Right lobe of liver (tissue), 4 donors: ENCODE measurements at regions not wholly inside any gene's neighbourhood (a gene's known extent, or its start where the extent isn't known, plus 50 kb on each side); places are given as distances from the start of the nearest gene placed in this dataset.

Experiments
- POLR2A ChIP-seq: fragments of 450-650 bp; IDR thresholded peaks from one replicate; pipeline ENCODE4 v1.6.1; 2017; ENCODE audit warnings: antibody characterized with exemption, mild to moderate bottlenecking
- TF ChIP-seq, protein P1 (sequence below), 4 donors: fragments of 200-600 bp in 3 of 4; fragments of 450-650 bp in 1 of 4; IDR thresholded peaks; one replicate each; pipeline versions ENCODE4 v1.5.1 to v1.8.0; 2016 to 2022; ENCODE audit warnings: antibody characterized with exemption in 4 of 4, mild to moderate bottlenecking in 2 of 4
- donor health status: DM: no; HTN: no; CAD: no.
- donor health status: DM: no; HTN: no; CAD: no.
- donor health status: DM: no; HTN: yes; CAD: no.

DNA sequence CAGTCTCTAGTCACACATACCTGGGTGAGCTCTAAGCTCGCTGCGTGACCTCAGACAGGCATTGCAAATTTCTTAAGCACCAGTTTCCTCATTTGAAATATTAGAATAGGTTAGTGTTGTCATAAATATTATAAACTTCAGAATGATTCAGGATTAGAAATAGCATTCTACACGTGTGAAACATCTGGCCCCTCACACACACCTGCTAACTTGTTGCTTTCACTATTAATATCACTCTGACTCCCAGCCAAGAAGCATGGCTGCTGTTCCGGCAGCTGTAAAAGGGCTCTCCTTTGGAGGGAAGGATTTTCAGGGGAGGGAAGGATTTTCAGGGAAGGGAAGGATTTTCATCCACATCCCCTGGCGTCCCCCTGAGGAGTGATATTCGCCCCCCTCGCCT is 161.3 kb upstream of the GPR12 start:
- TF ChIP-seq, protein P1, sequence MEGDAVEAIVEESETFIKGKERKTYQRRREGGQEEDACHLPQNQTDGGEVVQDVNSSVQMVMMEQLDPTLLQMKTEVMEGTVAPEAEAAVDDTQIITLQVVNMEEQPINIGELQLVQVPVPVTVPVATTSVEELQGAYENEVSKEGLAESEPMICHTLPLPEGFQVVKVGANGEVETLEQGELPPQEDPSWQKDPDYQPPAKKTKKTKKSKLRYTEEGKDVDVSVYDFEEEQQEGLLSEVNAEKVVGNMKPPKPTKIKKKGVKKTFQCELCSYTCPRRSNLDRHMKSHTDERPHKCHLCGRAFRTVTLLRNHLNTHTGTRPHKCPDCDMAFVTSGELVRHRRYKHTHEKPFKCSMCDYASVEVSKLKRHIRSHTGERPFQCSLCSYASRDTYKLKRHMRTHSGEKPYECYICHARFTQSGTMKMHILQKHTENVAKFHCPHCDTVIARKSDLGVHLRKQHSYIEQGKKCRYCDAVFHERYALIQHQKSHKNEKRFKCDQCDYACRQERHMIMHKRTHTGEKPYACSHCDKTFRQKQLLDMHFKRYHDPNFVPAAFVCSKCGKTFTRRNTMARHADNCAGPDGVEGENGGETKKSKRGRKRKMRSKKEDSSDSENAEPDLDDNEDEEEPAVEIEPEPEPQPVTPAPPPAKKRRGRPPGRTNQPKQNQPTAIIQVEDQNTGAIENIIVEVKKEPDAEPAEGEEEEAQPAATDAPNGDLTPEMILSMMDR (IDR thresholded peaks at IDR 0.05), result no peak
- TF ChIP-seq POLR2A, result no peak
